ENCODE measurements at regions not wholly inside any gene's neighbourhood (a gene's known extent, or its start where the extent isn't known, plus 50 kb on each side); places are given as distances from the start of the nearest gene placed in this dataset.

GRCh38 chr1:83125456-83125855 lies 873.5 kb downstream of the TTLL7 start:
- TF ChIP-seq CTCF (IDR thresholded peaks at IDR 0.05): no peak
- no peak for TF ChIP-seq SMAD4 (CRISPR knock-in tag; IDR thresholded peaks at IDR 0.05)
- TF ChIP-seq E2F4 (CRISPR knock-in tag; IDR thresholded peaks at IDR 0.05; ENCODE audit: borderline replicate concordance, low read depth): no peak
- TF ChIP-seq, protein P1, sequence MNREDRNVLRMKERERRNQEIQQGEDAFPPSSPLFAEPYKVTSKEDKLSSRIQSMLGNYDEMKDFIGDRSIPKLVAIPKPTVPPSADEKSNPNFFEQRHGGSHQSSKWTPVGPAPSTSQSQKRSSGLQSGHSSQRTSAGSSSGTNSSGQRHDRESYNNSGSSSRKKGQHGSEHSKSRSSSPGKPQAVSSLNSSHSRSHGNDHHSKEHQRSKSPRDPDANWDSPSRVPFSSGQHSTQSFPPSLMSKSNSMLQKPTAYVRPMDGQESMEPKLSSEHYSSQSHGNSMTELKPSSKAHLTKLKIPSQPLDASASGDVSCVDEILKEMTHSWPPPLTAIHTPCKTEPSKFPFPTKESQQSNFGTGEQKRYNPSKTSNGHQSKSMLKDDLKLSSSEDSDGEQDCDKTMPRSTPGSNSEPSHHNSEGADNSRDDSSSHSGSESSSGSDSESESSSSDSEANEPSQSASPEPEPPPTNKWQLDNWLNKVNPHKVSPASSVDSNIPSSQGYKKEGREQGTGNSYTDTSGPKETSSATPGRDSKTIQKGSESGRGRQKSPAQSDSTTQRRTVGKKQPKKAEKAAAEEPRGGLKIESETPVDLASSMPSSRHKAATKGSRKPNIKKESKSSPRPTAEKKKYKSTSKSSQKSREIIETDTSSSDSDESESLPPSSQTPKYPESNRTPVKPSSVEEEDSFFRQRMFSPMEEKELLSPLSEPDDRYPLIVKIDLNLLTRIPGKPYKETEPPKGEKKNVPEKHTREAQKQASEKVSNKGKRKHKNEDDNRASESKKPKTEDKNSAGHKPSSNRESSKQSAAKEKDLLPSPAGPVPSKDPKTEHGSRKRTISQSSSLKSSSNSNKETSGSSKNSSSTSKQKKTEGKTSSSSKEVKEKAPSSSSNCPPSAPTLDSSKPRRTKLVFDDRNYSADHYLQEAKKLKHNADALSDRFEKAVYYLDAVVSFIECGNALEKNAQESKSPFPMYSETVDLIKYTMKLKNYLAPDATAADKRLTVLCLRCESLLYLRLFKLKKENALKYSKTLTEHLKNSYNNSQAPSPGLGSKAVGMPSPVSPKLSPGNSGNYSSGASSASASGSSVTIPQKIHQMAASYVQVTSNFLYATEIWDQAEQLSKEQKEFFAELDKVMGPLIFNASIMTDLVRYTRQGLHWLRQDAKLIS (CRISPR knock-in tag; IDR thresholded peaks at IDR 0.05; ENCODE audit: borderline replicate concordance): no peak
- no peak for TF ChIP-seq KAT7 (CRISPR knock-in tag; IDR thresholded peaks at IDR 0.05; ENCODE audit: borderline replicate concordance)
- no peak for TF ChIP-seq ATF6 (CRISPR knock-in tag; IDR thresholded peaks at IDR 0.05)
- TF ChIP-seq, protein P2, sequence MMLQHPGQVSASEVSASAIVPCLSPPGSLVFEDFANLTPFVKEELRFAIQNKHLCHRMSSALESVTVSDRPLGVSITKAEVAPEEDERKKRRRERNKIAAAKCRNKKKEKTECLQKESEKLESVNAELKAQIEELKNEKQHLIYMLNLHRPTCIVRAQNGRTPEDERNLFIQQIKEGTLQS (CRISPR knock-in tag; conservative IDR thresholded peaks at IDR 0.05): no peak
- TF ChIP-seq CBFB (CRISPR knock-in tag; IDR thresholded peaks at IDR 0.05; ENCODE audit: low read depth): no peak
- TF ChIP-seq MAX (CRISPR knock-in tag; IDR thresholded peaks at IDR 0.05): no peak
- TF ChIP-seq ZBTB43 (CRISPR knock-in tag; IDR thresholded peaks at IDR 0.05): no peak
- no peak for TF ChIP-seq ZNF121 (CRISPR knock-in tag; IDR thresholded peaks at IDR 0.05)
- no peak for TF ChIP-seq GABPB1 (CRISPR knock-in tag; IDR thresholded peaks at IDR 0.05)
- no peak for TF ChIP-seq CREM (CRISPR knock-in tag; IDR thresholded peaks at IDR 0.05)
